Activated T-cell treated with anti-CD3 and anti-CD28 coated beads, Interleukin-2, amount 50 U/mL, for 4 hours (primary cell): ENCODE measurements at regions not wholly inside any gene's neighbourhood (a gene's known extent, or its start where the extent isn't known, plus 50 kb on each side); places are given as distances from the start of the nearest gene placed in this dataset.
"Not testable (repeated sequence)": the region's sequence is repeated elsewhere in the genome, so short reads cannot be mapped to it uniquely, and the experiment has no call there.

Experiments used
- ATAC-seq, 2 donors: fragments of 200-7000 bp; cut with Tn5 transposase; one replicate each; pipeline ENCODE4 v1.10.0; 2021
- DNase-seq: peaks from one replicate; pipeline ENCODE4 v3.0.0-alpha.2; 2020
- H3K27me3 Mint-ChIP-seq: one replicate; pipeline ENCODE4 v1.8.0; 2021; ENCODE audit warnings: low read depth, mixed read lengths
- H3K36me3 Mint-ChIP-seq: one replicate; pipeline ENCODE4 v1.8.0; 2022; ENCODE audit warnings: mixed read lengths; ENCODE audit not compliant: insufficient read depth
- H3K4me1 Mint-ChIP-seq: one replicate; pipeline ENCODE4 v1.8.0; 2021; ENCODE audit warnings: low read depth, mixed read lengths
- H3K4me3 Mint-ChIP-seq: one replicate; pipeline ENCODE4 v1.8.0; 2021; ENCODE audit warnings: mild to moderate bottlenecking, moderate library complexity, mixed read lengths
- H3K9me3 Mint-ChIP-seq: one replicate; pipeline ENCODE4 v1.8.0; 2021; ENCODE audit warnings: mixed read lengths

DNA sequence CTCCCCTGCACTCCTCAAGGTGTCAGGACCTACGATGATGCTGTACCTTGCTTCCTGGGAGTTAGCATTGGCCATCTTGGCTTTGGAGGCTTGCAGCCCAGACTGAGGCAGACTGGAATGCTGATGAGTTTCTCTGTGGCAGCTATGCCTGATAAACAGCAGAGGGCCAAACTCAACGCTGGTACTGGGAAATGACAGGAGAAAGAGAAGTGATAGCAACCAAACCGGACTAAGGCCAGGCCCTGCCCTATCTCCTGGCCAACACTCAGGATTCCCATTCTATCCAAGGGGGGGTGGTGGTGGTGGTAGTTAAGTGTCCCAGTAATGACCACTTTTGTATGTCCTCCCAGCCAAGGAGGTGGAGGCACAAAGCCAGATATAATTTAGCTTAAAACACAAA lies 90.0 kb upstream of the DTNBP1 start:
- H3K9me3 Mint-ChIP-seq = no peaks in the 10 kb centered on the region
- DNase-seq (no peak), ATAC-seq (no peak)
- H3K27me3 Mint-ChIP-seq = no peaks in the 10 kb centered on the region
- no peaks in the 10 kb centered on the region for H3K4me1 Mint-ChIP-seq
- H3K36me3 Mint-ChIP-seq = no peaks in the 10 kb centered on the region
- H3K4me3 Mint-ChIP-seq = no peak overlapping the region

DNA sequence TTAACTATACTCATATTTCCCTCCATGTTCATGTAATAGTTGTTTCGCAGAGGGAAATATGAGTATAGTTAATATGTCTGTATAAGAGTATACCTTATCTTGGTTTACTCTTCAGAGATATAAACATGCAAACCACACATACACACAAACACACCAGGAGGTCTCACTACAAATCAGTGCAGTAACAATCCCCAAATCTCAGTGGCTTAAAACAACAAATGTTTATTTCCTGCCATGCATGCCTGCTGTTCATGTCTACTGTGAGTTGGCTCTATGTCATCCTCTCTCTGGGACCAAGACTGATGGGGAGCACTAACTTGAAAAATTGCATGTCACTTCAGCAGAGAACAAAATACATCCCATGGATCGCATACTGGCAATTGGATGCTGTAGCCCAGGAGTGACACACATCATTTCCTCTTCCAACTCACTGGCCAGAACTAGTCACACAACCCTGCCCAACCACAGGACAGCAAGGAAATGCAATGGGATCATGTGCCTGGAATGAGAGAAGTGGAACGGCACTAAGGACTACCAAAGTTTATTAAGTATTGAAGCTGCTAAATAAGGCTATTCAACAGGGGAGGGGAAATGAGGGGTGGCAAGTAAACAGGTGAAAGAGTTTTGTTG lies 89.0 kb upstream of the DTNBP1 start:
- no peak for ATAC-seq
- H3K27me3 Mint-ChIP-seq = no peaks in the 10 kb centered on the region
- H3K9me3 Mint-ChIP-seq = no peaks in the 10 kb centered on the region
- no peak for DNase-seq
- H3K4me1 Mint-ChIP-seq = no peaks in the 10 kb centered on the region
- H3K4me3 Mint-ChIP-seq = no peak overlapping the region
- no peaks in the 10 kb centered on the region for H3K36me3 Mint-ChIP-seq

DNA sequence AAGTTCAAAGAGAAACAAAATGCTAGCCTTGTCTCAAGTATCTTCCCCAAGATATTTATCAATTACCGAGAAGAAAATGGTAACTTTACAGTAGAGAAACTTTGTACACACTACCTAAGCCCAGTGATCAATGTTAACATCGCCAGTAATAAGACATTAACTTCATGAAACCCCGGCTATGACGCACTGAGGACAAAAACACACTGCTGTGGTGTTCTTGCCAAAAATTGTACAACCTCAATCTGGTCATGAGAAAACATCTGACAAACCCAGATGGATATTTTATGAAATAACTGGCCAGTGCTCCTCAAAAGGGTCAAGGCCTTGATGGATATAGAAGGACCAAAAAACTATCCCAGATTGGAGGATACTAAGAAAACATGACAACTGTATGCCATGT lies 85.5 kb upstream of the DTNBP1 start:
- Mint-ChIP-seq H3K4me3 (no peak overlapping the region), H3K4me1 (no peaks in the 10 kb centered on the region), H3K9me3 (no peaks in the 10 kb centered on the region), H3K27me3 (peaks cover 4% of the 10 kb centered on the region), H3K36me3 (no peaks in the 10 kb centered on the region)
- no peak for ATAC-seq
- no peak for DNase-seq

DNA sequence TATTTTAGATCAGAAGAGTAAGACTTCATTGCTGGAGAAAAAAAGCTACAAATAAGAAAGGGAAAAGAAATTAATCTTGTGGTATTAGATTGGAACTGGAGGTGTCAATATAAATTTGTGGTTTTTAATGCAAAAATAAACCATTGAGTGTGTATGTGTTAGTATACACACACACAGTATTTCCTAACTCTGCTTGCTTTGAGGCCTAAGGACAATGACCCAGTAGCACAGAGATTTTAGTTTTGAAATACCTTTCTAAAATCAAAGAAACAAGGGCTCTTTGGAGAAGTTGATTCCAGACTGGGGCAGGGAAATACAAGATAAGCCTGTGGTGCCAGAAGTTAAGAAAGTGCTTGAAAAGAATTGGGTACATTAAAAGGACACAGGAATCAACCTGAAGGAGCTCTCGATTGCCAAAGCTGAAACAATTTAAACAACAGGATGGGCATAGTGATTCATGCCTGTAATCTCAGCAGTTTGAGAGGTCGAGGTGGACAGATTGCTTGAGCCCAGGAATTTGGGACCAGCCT lies 84.6 kb upstream of the DTNBP1 start:
- DNase-seq (no peak), ATAC-seq (no peak)
- H3K27me3 Mint-ChIP-seq = peaks cover 7% of the 10 kb centered on the region
- no peaks in the 10 kb centered on the region for H3K4me1 Mint-ChIP-seq
- H3K4me3 Mint-ChIP-seq = no peak overlapping the region
- no peaks in the 10 kb centered on the region for H3K36me3 Mint-ChIP-seq
- no peaks in the 10 kb centered on the region for H3K9me3 Mint-ChIP-seq

DNA sequence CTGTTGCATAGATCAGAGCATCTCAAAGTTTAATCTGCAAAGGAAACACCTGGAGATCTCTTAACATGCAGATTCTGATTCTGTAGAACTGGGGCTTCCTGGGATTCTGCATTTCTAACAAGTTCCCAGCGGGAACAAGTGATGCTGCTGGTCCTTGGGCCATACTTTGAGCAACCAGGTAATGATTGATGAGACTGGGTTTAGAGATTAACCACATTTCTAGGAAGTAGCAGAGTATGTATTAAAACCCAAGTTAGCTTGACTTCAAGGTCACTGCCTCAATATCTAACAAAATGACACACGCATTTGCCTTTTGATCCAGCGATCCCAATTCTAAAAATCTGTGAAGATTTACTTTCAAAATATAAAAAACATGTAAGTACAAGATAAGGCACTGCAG lies 83.0 kb upstream of the DTNBP1 start:
- no peak for DNase-seq
- no peaks in the 10 kb centered on the region for H3K36me3 Mint-ChIP-seq
- H3K27me3 Mint-ChIP-seq = peaks cover 7% of the 10 kb centered on the region
- no peaks in the 10 kb centered on the region for H3K4me1 Mint-ChIP-seq
- ATAC-seq = no peak
- no peaks in the 10 kb centered on the region for H3K9me3 Mint-ChIP-seq
- H3K4me3 Mint-ChIP-seq = no peak overlapping the region

DNA sequence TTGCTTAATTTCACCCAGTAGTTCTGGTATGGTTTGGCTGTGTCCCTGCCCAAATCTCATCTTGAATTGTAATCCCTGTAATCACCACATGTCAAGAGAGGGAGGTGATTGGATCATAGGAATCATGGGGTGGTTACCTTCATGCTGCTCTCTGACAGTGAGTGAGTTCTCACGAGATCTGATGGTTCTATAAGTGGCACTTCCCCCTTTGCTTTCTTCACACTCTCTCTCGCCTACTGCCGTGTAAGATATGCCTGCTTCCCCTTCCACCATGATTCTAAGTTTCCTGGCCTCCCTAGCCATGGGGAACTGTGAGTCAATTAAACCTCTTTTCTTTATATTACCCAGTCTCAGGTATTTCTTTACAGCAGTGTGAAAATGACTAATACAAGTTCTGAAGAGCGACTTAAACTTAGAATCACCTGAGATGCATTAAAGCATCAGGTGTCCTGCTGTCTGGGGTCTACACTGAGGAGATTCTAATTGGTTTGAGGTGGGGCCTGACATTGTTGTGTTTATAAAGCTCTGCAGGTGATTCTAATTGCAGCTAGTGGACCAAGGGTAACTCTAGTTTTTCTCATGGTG lies 82.1 kb upstream of the DTNBP1 start:
- peaks cover 7% of the 10 kb centered on the region for H3K27me3 Mint-ChIP-seq
- H3K4me3 Mint-ChIP-seq = no peak overlapping the region
- peak; percentile 37 to 77 for ATAC-seq
- no peaks in the 10 kb centered on the region for H3K36me3 Mint-ChIP-seq
- no peaks in the 10 kb centered on the region for H3K4me1 Mint-ChIP-seq
- DNase-seq = no peak
- H3K9me3 Mint-ChIP-seq = no peaks in the 10 kb centered on the region

DNA sequence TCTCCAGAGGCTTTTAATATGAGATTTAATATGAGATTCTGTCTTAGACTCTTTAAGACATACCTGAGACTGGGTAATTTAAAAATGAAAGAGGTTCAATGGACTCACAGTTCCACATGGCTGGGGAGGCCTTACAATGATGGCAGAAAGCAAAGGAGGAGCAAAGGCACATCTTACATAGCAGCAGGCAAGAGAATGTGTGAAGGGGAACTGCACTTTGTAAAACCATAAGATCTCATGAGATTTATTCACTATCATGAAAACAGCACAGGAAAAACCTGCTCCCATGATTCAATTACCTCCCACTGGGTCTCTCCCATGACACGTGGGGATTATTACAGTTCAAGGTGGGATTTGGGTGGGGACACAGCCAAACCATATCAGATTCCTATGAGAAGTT lies 79.2 kb upstream of the DTNBP1 start:
- DNase-seq, H3K27me3 Mint-ChIP-seq, H3K4me3 Mint-ChIP-seq, H3K4me1 Mint-ChIP-seq, H3K9me3 Mint-ChIP-seq, H3K36me3 Mint-ChIP-seq, ATAC-seq: not testable (repeated sequence)

DNA sequence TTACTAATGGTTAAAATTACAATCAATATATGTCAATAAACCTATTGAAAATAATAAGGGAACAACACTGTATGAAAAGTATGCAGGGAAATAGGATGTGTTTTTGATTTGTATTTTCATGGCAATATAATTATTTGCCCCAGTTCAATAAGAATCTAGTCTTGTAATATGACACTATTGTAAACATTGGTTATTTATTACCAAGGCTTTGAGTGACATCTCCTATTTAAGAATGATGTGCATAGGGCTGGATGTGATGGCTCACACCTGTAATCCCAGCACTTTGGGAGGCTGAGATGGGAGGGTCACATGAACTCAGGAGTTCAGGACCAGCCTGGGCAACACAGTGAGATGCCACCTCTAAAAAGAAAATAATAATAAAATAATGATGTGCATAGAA lies 78.6 kb upstream of the DTNBP1 start:
- Mint-ChIP-seq H3K4me3 (no peak overlapping the region), H3K4me1 (peaks cover 3% of the 10 kb centered on the region), H3K27me3 (peaks cover 9% of the 10 kb centered on the region), H3K36me3 (no peaks in the 10 kb centered on the region), H3K9me3 (peaks cover 5% of the 10 kb centered on the region)
- DNase-seq = no peak
- ATAC-seq = no peak

DNA sequence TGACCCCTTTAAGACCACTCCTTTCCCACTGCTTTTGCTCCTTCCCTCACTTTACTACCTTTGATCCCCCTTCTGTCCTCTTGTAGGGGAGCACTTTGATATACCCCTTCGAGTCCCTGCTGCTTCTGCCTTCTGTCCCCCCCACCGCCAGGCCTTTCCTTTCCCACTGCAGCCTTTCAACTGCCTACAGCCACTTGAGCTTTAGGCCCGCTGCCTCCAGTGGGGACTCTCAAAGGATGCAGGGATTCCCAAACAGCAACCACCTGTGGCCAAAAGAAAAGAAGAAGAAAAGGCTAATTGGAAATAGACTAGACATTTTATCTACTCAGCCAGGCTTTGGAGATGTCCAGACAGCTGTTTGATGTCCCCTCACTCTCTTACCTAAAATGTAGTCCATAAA lies 77.0 kb upstream of the DTNBP1 start:
- Mint-ChIP-seq H3K4me1 (peaks cover 17% of the 10 kb centered on the region), H3K27me3 (peaks cover 8% of the 10 kb centered on the region), H3K4me3 (no peak overlapping the region), H3K9me3 (peaks cover 5% of the 10 kb centered on the region), H3K36me3 (no peaks in the 10 kb centered on the region)
- no peak for DNase-seq
- ATAC-seq = no peak

DNA sequence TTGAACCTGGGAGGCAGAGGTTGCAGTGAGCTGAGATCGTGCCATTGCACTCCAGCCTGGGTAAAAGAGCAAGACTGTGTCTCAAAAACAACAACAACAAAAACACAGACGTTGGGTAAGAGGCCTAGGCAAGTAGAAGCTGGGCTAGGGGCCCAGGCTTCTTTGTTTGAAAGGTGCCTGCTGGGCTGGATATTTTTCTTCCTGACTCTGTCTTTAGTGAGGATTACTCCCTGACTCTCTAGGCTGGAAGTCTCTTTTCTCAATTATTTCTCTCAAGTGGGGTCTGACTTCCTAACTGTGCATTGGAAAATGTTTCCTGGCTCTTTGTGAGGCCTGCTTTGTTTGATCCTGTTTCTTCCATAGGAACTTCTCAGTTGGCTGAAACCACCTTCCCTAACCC lies 76.5 kb upstream of the DTNBP1 start:
- peaks cover 5% of the 10 kb centered on the region for H3K9me3 Mint-ChIP-seq
- peaks cover 6% of the 10 kb centered on the region for H3K27me3 Mint-ChIP-seq
- no peak for ATAC-seq
- H3K36me3 Mint-ChIP-seq = no peaks in the 10 kb centered on the region
- H3K4me1 Mint-ChIP-seq = peaks cover 22% of the 10 kb centered on the region
- DNase-seq = no peak
- no peak overlapping the region for H3K4me3 Mint-ChIP-seq

DNA sequence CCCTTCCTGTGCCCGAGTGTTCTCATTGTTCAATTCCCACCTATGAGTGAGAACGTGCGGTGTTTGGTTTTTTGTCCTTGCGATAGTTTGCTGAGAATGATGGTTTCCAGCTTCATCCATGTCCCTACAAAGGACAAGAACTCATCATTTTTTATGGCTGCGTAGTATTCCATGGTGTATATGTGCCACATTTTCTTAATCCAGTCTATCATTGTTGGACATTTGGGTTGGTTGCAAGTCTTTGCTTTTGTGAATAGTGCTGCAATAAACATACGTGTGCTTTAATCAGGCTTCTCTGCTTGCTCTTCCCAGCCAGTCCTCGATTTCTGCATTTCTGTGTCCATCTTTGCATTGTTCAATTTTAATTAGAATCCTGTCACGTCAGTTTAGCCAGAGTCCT lies 75.4 kb upstream of the DTNBP1 start:
- DNase-seq, H3K27me3 Mint-ChIP-seq, H3K9me3 Mint-ChIP-seq, H3K36me3 Mint-ChIP-seq, ATAC-seq, H3K4me3 Mint-ChIP-seq: not testable (repeated sequence)
- H3K4me1 Mint-ChIP-seq = peaks cover 29% of the 10 kb centered on the region

DNA sequence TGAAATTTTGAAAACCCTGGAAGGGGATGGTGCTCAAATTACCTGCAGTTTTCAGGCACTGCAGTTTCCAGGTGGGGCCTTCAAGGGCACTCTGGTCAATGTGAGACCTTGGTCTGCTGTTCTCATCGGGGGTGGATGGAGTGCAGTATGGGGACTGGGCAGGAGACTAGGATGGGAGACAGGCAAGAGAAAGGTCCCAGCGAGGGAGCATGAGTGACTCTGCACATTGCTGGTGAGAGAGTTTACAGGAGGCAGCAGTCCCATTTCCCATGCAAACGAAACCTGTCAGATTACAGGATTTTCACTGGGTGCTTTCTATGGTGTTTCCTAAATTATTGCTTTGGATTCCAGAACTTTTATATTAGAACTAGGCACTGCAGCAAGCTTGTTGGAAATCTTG lies 73.5 kb upstream of the DTNBP1 start:
- ATAC-seq = peak in 1 of 2 donors; percentile 1
- H3K4me1 Mint-ChIP-seq = peaks cover 40% of the 10 kb centered on the region

DNA sequence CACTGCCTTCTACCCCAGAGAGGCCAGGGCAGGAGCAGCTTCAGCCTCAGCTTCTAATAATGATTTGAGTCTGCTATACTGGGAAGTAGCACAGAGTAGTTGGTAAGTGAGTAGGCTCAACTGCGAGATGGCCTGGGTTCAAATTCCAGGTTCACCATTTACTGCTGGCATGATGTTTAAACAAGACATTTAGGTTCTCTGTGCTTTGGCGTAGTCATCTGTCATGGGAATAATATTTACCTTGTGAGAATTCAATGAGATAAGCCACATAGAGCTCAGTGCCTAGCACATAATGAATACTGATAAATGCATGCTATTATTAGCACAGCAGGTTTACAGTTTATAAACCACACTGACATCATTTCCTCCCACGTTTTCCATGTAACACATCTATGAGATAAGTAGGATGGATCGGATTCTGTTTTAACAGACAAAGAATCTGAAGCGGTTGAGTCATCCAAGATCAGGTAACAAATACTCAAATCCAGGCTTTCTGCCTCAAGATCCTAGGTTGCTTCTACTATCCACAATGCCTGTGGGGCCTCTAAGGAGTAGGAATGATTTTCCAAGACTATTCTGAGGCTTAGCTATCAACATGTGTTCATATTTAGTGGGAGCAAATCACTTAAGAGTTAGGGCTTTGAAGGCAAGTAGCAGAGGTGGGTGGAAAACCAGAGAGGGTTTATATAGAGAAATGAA lies 72.9 kb upstream of the DTNBP1 start:
- Mint-ChIP-seq H3K27me3 (peaks cover 2% of the 10 kb centered on the region), H3K9me3 (peaks cover 5% of the 10 kb centered on the region), H3K36me3 (no peaks in the 10 kb centered on the region), H3K4me3 (peak overlapping the region; percentile 45), H3K4me1 (peaks cover 40% of the 10 kb centered on the region)
- ATAC-seq (peak; percentile 77 to 87), DNase-seq (no peak)

More for the DNA sequence above, 73.5 kb upstream of the DTNBP1 start:
- Mint-ChIP-seq H3K36me3 (no peaks in the 10 kb centered on the region), H3K4me3 (peak overlapping the region; percentile 45), H3K27me3 (peaks cover 2% of the 10 kb centered on the region), H3K9me3 (peaks cover 5% of the 10 kb centered on the region)
- no peak for DNase-seq

DNA sequence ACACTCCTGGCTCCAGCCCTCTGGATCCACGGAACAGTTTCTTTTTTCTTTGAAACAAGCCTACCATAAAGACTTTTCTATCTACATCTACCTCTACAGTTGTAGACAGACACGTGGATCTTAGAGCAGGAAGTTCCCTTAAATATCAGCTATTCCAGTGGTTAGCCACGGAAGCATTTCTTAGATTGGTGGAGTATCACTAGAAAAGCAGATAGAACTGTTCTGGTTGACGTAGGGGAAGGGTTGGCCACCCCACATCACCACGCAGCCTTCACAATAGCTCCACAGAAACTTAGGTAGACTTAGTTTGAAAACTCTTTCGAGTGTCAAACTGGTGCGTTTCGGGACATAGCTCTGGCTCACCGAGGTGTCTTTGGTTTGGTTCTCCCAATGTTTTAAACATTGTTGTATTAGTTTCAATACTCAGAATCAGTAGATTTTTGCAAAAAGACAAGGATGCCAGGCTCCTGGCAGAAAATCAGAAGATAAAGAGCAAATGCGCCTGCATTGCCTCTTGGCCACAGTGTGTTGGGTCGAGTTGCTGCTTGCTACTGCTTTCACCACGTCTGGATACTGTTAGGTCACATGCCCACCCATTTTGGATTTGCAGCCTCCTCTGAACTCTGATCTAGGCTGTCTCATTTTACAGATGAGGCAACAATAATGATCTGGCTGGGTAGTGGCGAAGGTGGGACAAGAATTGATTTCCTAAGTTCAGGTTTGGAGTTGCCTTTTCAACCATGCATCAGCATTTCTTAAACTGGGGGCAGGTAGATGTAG lies 71.5 kb upstream of the DTNBP1 start:
- H3K9me3 Mint-ChIP-seq = peaks cover 5% of the 10 kb centered on the region
- no peak overlapping the region for H3K4me3 Mint-ChIP-seq
- peaks cover 40% of the 10 kb centered on the region for H3K4me1 Mint-ChIP-seq
- peaks cover 2% of the 10 kb centered on the region for H3K27me3 Mint-ChIP-seq
- ATAC-seq (no peak), DNase-seq (no peak)
- H3K36me3 Mint-ChIP-seq = no peaks in the 10 kb centered on the region
